ENCODE measurements at regions not wholly inside any gene's neighbourhood (a gene's known extent, or its start where the extent isn't known, plus 50 kb on each side); places are given as distances from the start of the nearest gene placed in this dataset.
A peak's percentile ranks its signal among the peaks of the same experiment; 100 is the strongest.
"Not testable (repeated sequence)": the region's sequence is repeated elsewhere in the genome, so short reads cannot be mapped to it uniquely, and the experiment has no call there.

DNA sequence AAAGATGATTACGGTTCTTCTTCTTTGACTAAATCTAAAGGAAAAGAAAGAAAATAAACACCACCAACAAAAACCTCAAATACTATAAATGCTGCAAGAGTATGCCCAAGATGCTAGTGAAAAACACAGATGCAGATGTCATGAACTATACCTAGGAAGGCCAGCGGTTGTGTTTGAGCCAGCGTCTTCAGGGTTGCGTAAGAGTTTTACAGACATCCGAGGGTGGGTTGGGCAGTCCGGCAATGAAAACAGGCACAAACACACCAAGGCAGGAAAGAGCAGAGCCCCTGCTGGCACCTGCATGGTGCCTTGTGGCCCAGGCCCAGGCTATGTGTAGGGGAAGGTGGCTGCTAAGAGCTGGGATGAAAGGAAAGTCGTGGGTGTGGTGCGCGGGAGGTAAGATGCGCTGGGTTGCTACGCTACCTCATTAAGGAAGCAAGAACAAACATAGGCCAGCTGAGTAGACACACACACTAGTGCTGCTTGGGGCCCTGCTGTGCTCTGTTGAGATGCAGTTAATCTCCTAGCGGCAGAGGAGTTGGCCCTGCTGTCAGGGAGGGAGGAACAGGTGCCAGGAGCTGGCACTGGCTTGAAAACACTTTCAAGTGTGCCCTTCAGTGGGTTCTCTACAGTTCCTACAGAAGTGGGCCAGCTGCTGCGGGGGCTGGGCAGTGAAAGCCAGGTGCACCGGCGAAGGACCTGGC lies 170.2 kb upstream of the PLN start:
- no peaks in the 10 kb centered on the region for H3K4me1 ChIP-seq (ENCODE audit: insufficient read depth, low read length)
- H3K79me2 ChIP-seq (ENCODE audit: insufficient read depth, low read length), result no peaks in the 10 kb centered on the region

DNA sequence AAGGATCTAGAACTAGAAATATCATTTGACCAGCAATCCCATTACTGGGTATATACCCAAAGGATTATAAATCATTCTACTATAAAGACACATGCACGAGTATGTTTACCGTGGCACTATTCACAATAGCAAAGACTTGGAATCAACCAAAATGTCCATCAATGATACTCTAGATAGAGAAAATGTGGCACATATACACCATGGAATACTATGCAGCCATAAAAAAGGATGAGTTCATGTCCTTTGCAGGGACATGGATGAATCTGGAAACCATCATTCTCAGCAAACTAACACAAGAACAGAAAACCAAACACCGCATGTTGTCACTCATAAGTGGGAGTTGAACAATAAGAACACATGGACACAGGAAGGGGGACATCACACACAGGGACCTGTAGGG lies 167.5 kb upstream of the PLN start:
- H3K4me1 ChIP-seq (ENCODE audit: insufficient read depth, low read length); H3K36me3 ChIP-seq (ENCODE audit: insufficient read depth, low read length); H3K27me3 ChIP-seq (ENCODE audit: insufficient read depth, low read length); H4K20me1 ChIP-seq (ENCODE audit: insufficient read depth, low read length); H2AFZ ChIP-seq (ENCODE audit: low read length); DNase-seq (ENCODE audit: insufficient read length, low spot score, missing footprints); H3K9me3 ChIP-seq (ENCODE audit: low read depth, low read length); H3K27ac ChIP-seq (ENCODE audit: low read depth, low read length); H3K4me2 ChIP-seq (ENCODE audit: insufficient read depth, low read length); H3K4me3 ChIP-seq (ENCODE audit: insufficient read depth, low read length); H3K79me2 ChIP-seq (ENCODE audit: insufficient read depth, low read length): not testable (repeated sequence)

More for the DNA sequence above, 170.2 kb upstream of the PLN start:
- TF ChIP-seq, protein P1, sequence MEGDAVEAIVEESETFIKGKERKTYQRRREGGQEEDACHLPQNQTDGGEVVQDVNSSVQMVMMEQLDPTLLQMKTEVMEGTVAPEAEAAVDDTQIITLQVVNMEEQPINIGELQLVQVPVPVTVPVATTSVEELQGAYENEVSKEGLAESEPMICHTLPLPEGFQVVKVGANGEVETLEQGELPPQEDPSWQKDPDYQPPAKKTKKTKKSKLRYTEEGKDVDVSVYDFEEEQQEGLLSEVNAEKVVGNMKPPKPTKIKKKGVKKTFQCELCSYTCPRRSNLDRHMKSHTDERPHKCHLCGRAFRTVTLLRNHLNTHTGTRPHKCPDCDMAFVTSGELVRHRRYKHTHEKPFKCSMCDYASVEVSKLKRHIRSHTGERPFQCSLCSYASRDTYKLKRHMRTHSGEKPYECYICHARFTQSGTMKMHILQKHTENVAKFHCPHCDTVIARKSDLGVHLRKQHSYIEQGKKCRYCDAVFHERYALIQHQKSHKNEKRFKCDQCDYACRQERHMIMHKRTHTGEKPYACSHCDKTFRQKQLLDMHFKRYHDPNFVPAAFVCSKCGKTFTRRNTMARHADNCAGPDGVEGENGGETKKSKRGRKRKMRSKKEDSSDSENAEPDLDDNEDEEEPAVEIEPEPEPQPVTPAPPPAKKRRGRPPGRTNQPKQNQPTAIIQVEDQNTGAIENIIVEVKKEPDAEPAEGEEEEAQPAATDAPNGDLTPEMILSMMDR (IDR thresholded peaks at IDR 0.05; ENCODE audit: extremely low read depth, low read depth, low read length), result no peak
- H3K4me3 ChIP-seq (ENCODE audit: insufficient read depth, low read length), result no peak overlapping the region
- H3K4me2 ChIP-seq (ENCODE audit: insufficient read depth, low read length), result no peak overlapping the region
- H3K27me3 ChIP-seq (ENCODE audit: insufficient read depth, low read length), result no peaks in the 10 kb centered on the region
- no peaks in the 10 kb centered on the region for H3K36me3 ChIP-seq (ENCODE audit: insufficient read depth, low read length)
- DNase-seq (ENCODE audit: insufficient read length, low spot score, missing footprints), result no peak
- H3K9me3 ChIP-seq (ENCODE audit: low read depth, low read length), result no peaks in the 10 kb centered on the region
- H4K20me1 ChIP-seq (ENCODE audit: insufficient read depth, low read length), result no peaks in the 10 kb centered on the region
- no peak overlapping the region for H3K27ac ChIP-seq (ENCODE audit: low read depth, low read length)
- H2AFZ ChIP-seq (ENCODE audit: low read length), result no peak overlapping the region

DNA sequence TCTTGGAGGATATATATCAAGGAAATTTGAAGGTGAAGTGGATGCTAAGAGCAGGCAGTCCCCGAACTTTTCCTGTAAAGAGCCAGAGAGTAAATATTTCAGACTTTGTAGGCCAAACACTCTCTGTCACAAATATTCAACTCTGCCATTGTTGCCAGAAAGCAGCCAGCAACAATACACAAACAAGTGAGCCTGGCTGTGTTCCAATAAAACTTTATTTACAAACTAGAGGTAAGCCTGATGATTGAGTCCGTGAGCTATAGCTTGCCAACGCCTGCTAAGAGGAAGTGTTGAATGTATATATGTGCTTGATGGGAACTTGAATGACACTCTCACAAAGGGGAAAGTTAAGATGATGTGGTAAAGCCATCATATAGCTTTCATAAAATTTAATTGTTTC lies 166.0 kb upstream of the PLN start:
- H2AFZ ChIP-seq (ENCODE audit: low read length), result no peak overlapping the region
- H3K27me3 ChIP-seq (ENCODE audit: insufficient read depth, low read length), result no peaks in the 10 kb centered on the region
- no peaks in the 10 kb centered on the region for H3K9me3 ChIP-seq (ENCODE audit: low read depth, low read length)
- no peaks in the 10 kb centered on the region for H3K36me3 ChIP-seq (ENCODE audit: insufficient read depth, low read length)
- no peak for DNase-seq (ENCODE audit: insufficient read length, low spot score, missing footprints)
- TF ChIP-seq, protein P1 (IDR thresholded peaks at IDR 0.05; ENCODE audit: extremely low read depth, low read depth, low read length), result no peak
- peaks cover 10% of the 10 kb centered on the region for H3K4me1 ChIP-seq (ENCODE audit: insufficient read depth, low read length)
- no peak overlapping the region for H3K27ac ChIP-seq (ENCODE audit: low read depth, low read length)
- no peaks in the 10 kb centered on the region for H3K79me2 ChIP-seq (ENCODE audit: insufficient read depth, low read length)
- H3K4me2 ChIP-seq (ENCODE audit: insufficient read depth, low read length), result no peak overlapping the region
- H3K4me3 ChIP-seq (ENCODE audit: insufficient read depth, low read length), result no peak overlapping the region
- no peaks in the 10 kb centered on the region for H4K20me1 ChIP-seq (ENCODE audit: insufficient read depth, low read length)

DNA sequence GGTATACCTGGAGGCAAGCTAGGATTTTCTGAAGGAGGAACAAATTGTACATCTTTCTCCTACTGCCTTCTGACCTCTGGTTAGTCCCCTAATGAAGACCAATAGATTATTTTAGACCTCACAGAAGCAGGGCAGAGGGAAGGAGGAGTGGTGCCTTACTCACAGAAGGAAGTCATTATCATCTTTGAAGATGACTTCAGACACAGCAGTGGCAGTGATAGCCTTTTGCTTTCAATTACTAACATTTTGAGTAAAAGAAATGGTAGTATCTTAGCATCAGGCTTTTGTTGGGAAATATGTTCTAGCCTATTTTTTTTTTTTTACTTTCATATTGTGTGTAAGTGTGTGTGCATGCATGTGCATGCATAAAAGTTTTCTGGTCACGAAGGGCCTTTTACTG lies 164.2 kb upstream of the PLN start:
- peak; percentile 66 for DNase-seq (ENCODE audit: insufficient read length, low spot score, missing footprints)
- Histone ChIP-seq H3K4me2 (ENCODE audit: insufficient read depth, low read length) (no peak overlapping the region), H3K27me3 (ENCODE audit: insufficient read depth, low read length) (no peaks in the 10 kb centered on the region)

More for the DNA sequence above, 164.2 kb upstream of the PLN start:
- TF ChIP-seq, protein P1 (IDR thresholded peaks at IDR 0.05; ENCODE audit: extremely low read depth, low read depth, low read length), result no peak
- no peaks in the 10 kb centered on the region for H4K20me1 ChIP-seq (ENCODE audit: insufficient read depth, low read length)
- H2AFZ ChIP-seq (ENCODE audit: low read length), result no peak overlapping the region
- no peaks in the 10 kb centered on the region for H3K79me2 ChIP-seq (ENCODE audit: insufficient read depth, low read length)
- H3K27ac ChIP-seq (ENCODE audit: low read depth, low read length), result no peak overlapping the region
- no peak overlapping the region for H3K4me3 ChIP-seq (ENCODE audit: insufficient read depth, low read length)
- no peaks in the 10 kb centered on the region for H3K36me3 ChIP-seq (ENCODE audit: insufficient read depth, low read length)
- peaks cover 23% of the 10 kb centered on the region for H3K4me1 ChIP-seq (ENCODE audit: insufficient read depth, low read length)
- H3K9me3 ChIP-seq (ENCODE audit: low read depth, low read length), result no peaks in the 10 kb centered on the region

Measured in osteoblast (primary cell).